ENCODE measurements at regions not wholly inside any gene's neighbourhood (a gene's known extent, or its start where the extent isn't known, plus 50 kb on each side); places are given as distances from the start of the nearest gene placed in this dataset.

- no peak overlapping the region for H3K4me3 ChIP-seq (ENCODE audit: low read depth in 1 of 2, low read length in 2 of 2)
- H3K4me1 ChIP-seq (ENCODE audit: control insufficient read depth in 1 of 2, insufficient read depth in 2 of 2, low read length in 2 of 2) = no peaks in the 10 kb centered on the region
These were observed 638.2 kb downstream of the IGSF11 start for GRCh38 chr3:118396491-118396890.

GRCh38 chr3:118400086-118400485, 634.6 kb downstream of the IGSF11 start:
- no peaks in the 10 kb centered on the region for H3K36me3 ChIP-seq (ENCODE audit: control insufficient read depth in 1 of 2, insufficient read depth in 2 of 2, low read length in 2 of 2)
- no peaks in the 10 kb centered on the region for H3K4me1 ChIP-seq (ENCODE audit: control insufficient read depth in 1 of 2, insufficient read depth in 2 of 2, low read length in 2 of 2)
- H3K4me3 ChIP-seq (ENCODE audit: low read depth in 1 of 2, low read length in 2 of 2) = no peak overlapping the region
- no peak overlapping the region for H3K9ac ChIP-seq (ENCODE audit: low read depth in 1 of 2, low read length in 2 of 2)
- no peaks in the 10 kb centered on the region for H3K27me3 ChIP-seq (ENCODE audit: control insufficient read depth in 1 of 2, insufficient read depth in 2 of 2, low read length in 2 of 2)
- H3K9me3 ChIP-seq (ENCODE audit: control insufficient read depth in 1 of 2, low read length in 2 of 2) = peaks cover 0 to 3% of the 10 kb centered on the region in 2 donors
- no peak overlapping the region for H3K27ac ChIP-seq (ENCODE audit: low read depth, low read length)

More at GRCh38 chr3:118396491-118396890, 638.2 kb downstream of the IGSF11 start:
- no peaks in the 10 kb centered on the region for H3K36me3 ChIP-seq (ENCODE audit: control insufficient read depth in 1 of 2, insufficient read depth in 2 of 2, low read length in 2 of 2)
- H3K9ac ChIP-seq (ENCODE audit: low read depth in 1 of 2, low read length in 2 of 2) = no peak overlapping the region
- H3K27ac ChIP-seq (ENCODE audit: low read depth, low read length) = no peak overlapping the region
- H3K27me3 ChIP-seq (ENCODE audit: control insufficient read depth in 1 of 2, insufficient read depth in 2 of 2, low read length in 2 of 2) = no peaks in the 10 kb centered on the region
- peaks cover 0 to 3% of the 10 kb centered on the region in 2 donors for H3K9me3 ChIP-seq (ENCODE audit: control insufficient read depth in 1 of 2, low read length in 2 of 2)

DNA sequence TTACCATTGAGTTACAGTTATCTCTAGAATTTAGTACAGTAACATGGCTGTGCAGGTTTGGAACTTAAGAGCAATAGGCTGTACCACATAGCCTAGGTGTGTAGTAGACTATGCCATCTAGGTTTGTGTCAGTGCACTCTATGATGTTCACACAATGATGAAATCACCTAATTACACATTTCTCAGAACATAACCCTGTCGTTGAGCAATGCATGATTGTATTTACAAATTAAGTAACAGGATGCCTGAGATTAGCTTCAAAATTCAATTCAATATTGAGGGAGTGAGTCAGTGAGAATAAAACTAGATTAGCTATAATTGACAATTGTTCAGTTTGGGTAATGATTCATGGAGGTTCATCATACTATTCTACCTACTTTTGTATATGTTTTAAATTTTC, 633.8 kb downstream of the IGSF11 start:
- Histone ChIP-seq H3K4me1 (ENCODE audit: control insufficient read depth in 1 of 2, insufficient read depth in 2 of 2, low read length in 2 of 2) (no peaks in the 10 kb centered on the region), H3K9ac (ENCODE audit: low read depth in 1 of 2, low read length in 2 of 2) (no peak overlapping the region), H3K27me3 (ENCODE audit: control insufficient read depth in 1 of 2, insufficient read depth in 2 of 2, low read length in 2 of 2) (no peaks in the 10 kb centered on the region), H3K9me3 (ENCODE audit: control insufficient read depth in 1 of 2, low read length in 2 of 2) (peaks cover 0 to 3% of the 10 kb centered on the region in 2 donors), H3K36me3 (ENCODE audit: control insufficient read depth in 1 of 2, insufficient read depth in 2 of 2, low read length in 2 of 2) (no peaks in the 10 kb centered on the region), H3K4me3 (ENCODE audit: low read depth in 1 of 2, low read length in 2 of 2) (no peak overlapping the region), H3K27ac (ENCODE audit: low read depth, low read length) (no peak overlapping the region)

DNA sequence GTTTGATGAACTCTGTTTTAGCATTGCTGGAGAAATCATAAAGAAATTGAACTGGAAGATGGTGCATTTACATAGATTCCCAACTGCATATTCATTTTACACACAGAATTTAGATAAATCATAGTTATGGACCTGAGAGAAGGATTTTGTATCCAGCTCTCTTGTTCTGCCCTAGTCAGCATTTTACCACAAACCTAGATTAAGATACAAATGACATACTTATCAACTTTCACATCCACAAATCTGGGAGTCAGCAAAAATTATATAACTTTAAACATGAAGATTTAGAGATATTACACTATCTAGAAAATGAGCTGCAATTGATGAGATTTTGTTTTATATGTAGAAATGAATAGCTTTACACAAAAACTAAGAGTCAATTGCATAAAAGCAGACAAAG, 632.8 kb downstream of the IGSF11 start:
- Histone ChIP-seq H3K4me3 (ENCODE audit: low read depth in 1 of 2, low read length in 2 of 2) (no peak overlapping the region), H3K9ac (ENCODE audit: low read depth in 1 of 2, low read length in 2 of 2) (no peak overlapping the region), H3K36me3 (ENCODE audit: control insufficient read depth in 1 of 2, insufficient read depth in 2 of 2, low read length in 2 of 2) (no peaks in the 10 kb centered on the region), H3K27ac (ENCODE audit: low read depth, low read length) (no peak overlapping the region), H3K9me3 (ENCODE audit: control insufficient read depth in 1 of 2, low read length in 2 of 2) (peaks cover 0 to 3% of the 10 kb centered on the region in 2 donors), H3K4me1 (ENCODE audit: control insufficient read depth in 1 of 2, insufficient read depth in 2 of 2, low read length in 2 of 2) (no peaks in the 10 kb centered on the region), H3K27me3 (ENCODE audit: control insufficient read depth in 1 of 2, insufficient read depth in 2 of 2, low read length in 2 of 2) (no peaks in the 10 kb centered on the region)

- no peak overlapping the region for H3K4me3 ChIP-seq (ENCODE audit: low read depth in 1 of 2, low read length in 2 of 2)
- no peak overlapping the region for H3K27ac ChIP-seq (ENCODE audit: low read depth, low read length)
- H3K9ac ChIP-seq (ENCODE audit: low read depth in 1 of 2, low read length in 2 of 2) = no peak overlapping the region
- H3K9me3 ChIP-seq (ENCODE audit: control insufficient read depth in 1 of 2, low read length in 2 of 2) = peaks cover 0 to 3% of the 10 kb centered on the region in 2 donors
- H3K27me3 ChIP-seq (ENCODE audit: control insufficient read depth in 1 of 2, insufficient read depth in 2 of 2, low read length in 2 of 2) = no peaks in the 10 kb centered on the region
- H3K4me1 ChIP-seq (ENCODE audit: control insufficient read depth in 1 of 2, insufficient read depth in 2 of 2, low read length in 2 of 2) = no peaks in the 10 kb centered on the region
- no peaks in the 10 kb centered on the region for H3K36me3 ChIP-seq (ENCODE audit: control insufficient read depth in 1 of 2, insufficient read depth in 2 of 2, low read length in 2 of 2)
These were observed 631.7 kb downstream of the IGSF11 start for GRCh38 chr3:118402971-118403370.

- H3K9me3 ChIP-seq (ENCODE audit: control insufficient read depth in 1 of 2, low read length in 2 of 2) = no peaks in the 10 kb centered on the region
- H3K9ac ChIP-seq (ENCODE audit: low read depth in 1 of 2, low read length in 2 of 2) = no peak overlapping the region
- H3K4me1 ChIP-seq (ENCODE audit: control insufficient read depth in 1 of 2, insufficient read depth in 2 of 2, low read length in 2 of 2) = no peaks in the 10 kb centered on the region
- H3K27me3 ChIP-seq (ENCODE audit: control insufficient read depth in 1 of 2, insufficient read depth in 2 of 2, low read length in 2 of 2) = no peaks in the 10 kb centered on the region
- no peak overlapping the region for H3K4me3 ChIP-seq (ENCODE audit: low read depth in 1 of 2, low read length in 2 of 2)
- no peaks in the 10 kb centered on the region for H3K36me3 ChIP-seq (ENCODE audit: control insufficient read depth in 1 of 2, insufficient read depth in 2 of 2, low read length in 2 of 2)
- H3K27ac ChIP-seq (ENCODE audit: low read depth, low read length) = no peak overlapping the region
These were observed 628.1 kb downstream of the IGSF11 start for GRCh38 chr3:118406562-118406961.

DNA sequence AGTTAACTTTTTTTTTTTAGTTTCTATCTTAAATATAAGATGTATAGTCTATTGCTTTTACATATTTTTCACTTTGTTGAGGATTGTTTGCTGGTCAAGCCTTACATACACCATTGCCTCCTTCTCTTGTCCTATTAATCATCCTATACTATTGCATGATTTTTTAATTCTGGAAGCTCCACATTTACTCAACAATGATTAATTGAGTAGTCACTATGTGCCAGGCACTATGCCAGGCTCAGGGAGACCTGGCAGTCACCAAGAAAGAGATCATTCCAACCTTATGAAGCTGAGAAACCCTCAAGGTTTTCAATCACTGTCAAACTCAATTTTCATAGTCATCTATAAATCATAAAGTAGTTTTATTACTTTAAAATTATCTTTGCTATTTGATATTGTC, 626.2 kb downstream of the IGSF11 start:
- Histone ChIP-seq H3K9me3 (ENCODE audit: control insufficient read depth in 1 of 2, low read length in 2 of 2) (peaks cover 3 to 8% of the 10 kb centered on the region in 2 donors), H3K27ac (ENCODE audit: low read depth, low read length) (no peak overlapping the region), H3K9ac (ENCODE audit: low read depth in 1 of 2, low read length in 2 of 2) (no peak overlapping the region)

DNA sequence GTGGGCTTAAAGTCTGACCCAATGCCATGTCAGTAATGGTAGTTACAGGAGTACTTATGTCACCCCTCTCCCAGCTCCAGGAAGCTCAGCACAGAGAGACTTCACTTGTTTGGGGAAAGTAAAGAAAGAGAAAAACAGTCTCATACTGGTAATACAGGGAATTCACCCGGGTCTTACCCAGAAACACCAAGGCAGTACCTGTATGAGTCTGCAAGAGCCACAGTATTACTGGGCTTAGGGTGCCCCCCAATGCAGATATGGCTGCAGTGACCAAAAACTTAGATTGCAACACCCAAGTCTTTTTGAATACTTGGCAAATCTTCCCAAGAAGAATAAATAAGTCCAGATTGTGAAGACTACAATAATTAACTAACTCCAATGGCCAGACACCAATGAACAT, 622.1 kb downstream of the IGSF11 start:
- no peaks in the 10 kb centered on the region for H3K36me3 ChIP-seq (ENCODE audit: control insufficient read depth in 1 of 2, insufficient read depth in 2 of 2, low read length in 2 of 2)
- no peaks in the 10 kb centered on the region for H3K4me1 ChIP-seq (ENCODE audit: control insufficient read depth in 1 of 2, insufficient read depth in 2 of 2, low read length in 2 of 2)
- no peak overlapping the region for H3K9ac ChIP-seq (ENCODE audit: low read depth in 1 of 2, low read length in 2 of 2)
- peaks cover 3 to 8% of the 10 kb centered on the region in 2 donors for H3K9me3 ChIP-seq (ENCODE audit: control insufficient read depth in 1 of 2, low read length in 2 of 2)
- H3K4me3 ChIP-seq (ENCODE audit: low read depth in 1 of 2, low read length in 2 of 2) = no peak overlapping the region
- no peak overlapping the region for H3K27ac ChIP-seq (ENCODE audit: low read depth, low read length)
- no peaks in the 10 kb centered on the region for H3K27me3 ChIP-seq (ENCODE audit: control insufficient read depth in 1 of 2, insufficient read depth in 2 of 2, low read length in 2 of 2)

More for the DNA sequence above, 626.2 kb downstream of the IGSF11 start:
- H3K4me1 ChIP-seq (ENCODE audit: control insufficient read depth in 1 of 2, insufficient read depth in 2 of 2, low read length in 2 of 2) = no peaks in the 10 kb centered on the region
- H3K4me3 ChIP-seq (ENCODE audit: low read depth in 1 of 2, low read length in 2 of 2) = no peak overlapping the region
- H3K36me3 ChIP-seq (ENCODE audit: control insufficient read depth in 1 of 2, insufficient read depth in 2 of 2, low read length in 2 of 2) = no peaks in the 10 kb centered on the region
- no peaks in the 10 kb centered on the region for H3K27me3 ChIP-seq (ENCODE audit: control insufficient read depth in 1 of 2, insufficient read depth in 2 of 2, low read length in 2 of 2)

- H3K27me3 ChIP-seq (ENCODE audit: control insufficient read depth in 1 of 2, insufficient read depth in 2 of 2, low read length in 2 of 2) = no peaks in the 10 kb centered on the region
- H3K36me3 ChIP-seq (ENCODE audit: control insufficient read depth in 1 of 2, insufficient read depth in 2 of 2, low read length in 2 of 2) = no peaks in the 10 kb centered on the region
- H3K27ac ChIP-seq (ENCODE audit: low read depth, low read length) = no peak overlapping the region
- H3K4me1 ChIP-seq (ENCODE audit: control insufficient read depth in 1 of 2, insufficient read depth in 2 of 2, low read length in 2 of 2) = no peaks in the 10 kb centered on the region
- peaks cover 0 to 4% of the 10 kb centered on the region in 2 donors for H3K9me3 ChIP-seq (ENCODE audit: control insufficient read depth in 1 of 2, low read length in 2 of 2)
- H3K9ac ChIP-seq (ENCODE audit: low read depth in 1 of 2, low read length in 2 of 2) = no peak overlapping the region
- H3K4me3 ChIP-seq (ENCODE audit: low read depth in 1 of 2, low read length in 2 of 2) = no peak overlapping the region
These were observed 609.3 kb downstream of the IGSF11 start for GRCh38 chr3:118425272-118425837.

GRCh38 chr3:118433825-118434224, 600.8 kb downstream of the IGSF11 start:
- Histone ChIP-seq H3K36me3 (ENCODE audit: control insufficient read depth in 1 of 2, insufficient read depth in 2 of 2, low read length in 2 of 2) (no peaks in the 10 kb centered on the region), H3K27ac (ENCODE audit: low read depth, low read length) (no peak overlapping the region), H3K4me3 (ENCODE audit: low read depth in 1 of 2, low read length in 2 of 2) (no peak overlapping the region), H3K4me1 (ENCODE audit: control insufficient read depth in 1 of 2, insufficient read depth in 2 of 2, low read length in 2 of 2) (no peaks in the 10 kb centered on the region), H3K9ac (ENCODE audit: low read depth in 1 of 2, low read length in 2 of 2) (no peak overlapping the region), H3K9me3 (ENCODE audit: control insufficient read depth in 1 of 2, low read length in 2 of 2) (no peaks in the 10 kb centered on the region), H3K27me3 (ENCODE audit: control insufficient read depth in 1 of 2, insufficient read depth in 2 of 2, low read length in 2 of 2) (no peaks in the 10 kb centered on the region)
